AML-193 (cell line): ENCODE measurements at regions not wholly inside any gene's neighbourhood (a gene's known extent, or its start where the extent isn't known, plus 50 kb on each side); places are given as distances from the start of the nearest gene placed in this dataset.

Experiments used
- DNase-seq, 2 experiments: peaks; one replicate each; lab custom pipeline; 2025; lab: John Stamatoyannopoulos, UW

DNA sequence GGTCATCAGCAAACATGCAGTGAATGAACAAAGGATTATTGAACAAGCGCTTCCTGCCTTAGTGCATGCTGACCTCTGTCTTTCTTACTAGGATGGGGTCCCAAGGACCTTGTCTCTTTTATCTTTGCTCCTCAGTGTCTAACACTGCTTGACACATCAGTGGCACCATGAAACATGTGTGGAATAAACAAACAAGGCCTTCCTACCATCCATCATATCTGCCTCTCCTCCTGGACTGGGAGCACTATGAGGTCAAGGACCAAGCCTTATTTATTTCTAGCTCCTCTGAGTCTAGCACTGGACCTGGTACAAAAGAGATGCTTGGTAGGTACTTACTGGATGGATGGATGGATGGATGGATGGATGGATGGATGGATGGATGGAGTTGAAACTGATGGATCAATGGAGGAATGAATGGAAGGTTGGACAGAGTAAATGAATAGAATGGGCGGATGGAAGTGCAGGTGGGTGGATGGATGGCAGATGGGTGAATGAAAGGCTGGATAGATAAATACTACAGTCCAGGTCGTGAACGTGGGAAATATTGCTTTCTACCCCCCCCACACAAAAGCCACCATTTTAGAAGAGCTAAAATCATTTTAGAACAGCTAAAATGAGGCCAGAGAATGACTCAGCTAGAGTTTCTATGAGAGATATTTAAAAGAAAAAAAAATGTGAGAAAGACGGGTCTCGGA lies 104.1 kb upstream of the PTPN1 start:
- no peak for DNase-seq

DNA sequence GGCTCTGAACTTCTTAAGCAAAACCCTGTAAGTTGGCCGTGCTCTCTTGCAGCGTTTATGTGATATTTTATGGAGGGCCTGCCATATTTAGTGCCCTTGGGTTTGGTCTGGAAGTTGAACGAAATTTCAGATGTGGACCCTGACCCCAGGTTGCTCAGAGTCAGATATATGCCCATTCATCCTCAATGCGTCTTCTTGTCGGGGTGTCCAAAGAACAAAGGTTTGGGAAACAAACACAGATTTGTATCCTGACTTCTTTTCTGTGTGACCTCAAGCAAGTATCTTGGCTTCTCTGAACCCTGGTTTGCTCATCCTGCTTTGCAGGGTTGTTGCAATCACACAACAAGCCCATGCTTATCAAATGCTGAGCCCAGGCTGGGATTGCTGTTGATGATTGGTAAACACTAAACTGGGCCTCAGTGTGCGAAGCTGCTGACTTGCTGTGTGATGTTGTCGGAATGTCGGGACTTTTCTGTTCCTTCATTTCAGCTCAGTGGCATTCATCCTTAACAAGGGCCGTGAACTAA lies 103.5 kb upstream of the PTPN1 start:
- DNase-seq = no peak

DNA sequence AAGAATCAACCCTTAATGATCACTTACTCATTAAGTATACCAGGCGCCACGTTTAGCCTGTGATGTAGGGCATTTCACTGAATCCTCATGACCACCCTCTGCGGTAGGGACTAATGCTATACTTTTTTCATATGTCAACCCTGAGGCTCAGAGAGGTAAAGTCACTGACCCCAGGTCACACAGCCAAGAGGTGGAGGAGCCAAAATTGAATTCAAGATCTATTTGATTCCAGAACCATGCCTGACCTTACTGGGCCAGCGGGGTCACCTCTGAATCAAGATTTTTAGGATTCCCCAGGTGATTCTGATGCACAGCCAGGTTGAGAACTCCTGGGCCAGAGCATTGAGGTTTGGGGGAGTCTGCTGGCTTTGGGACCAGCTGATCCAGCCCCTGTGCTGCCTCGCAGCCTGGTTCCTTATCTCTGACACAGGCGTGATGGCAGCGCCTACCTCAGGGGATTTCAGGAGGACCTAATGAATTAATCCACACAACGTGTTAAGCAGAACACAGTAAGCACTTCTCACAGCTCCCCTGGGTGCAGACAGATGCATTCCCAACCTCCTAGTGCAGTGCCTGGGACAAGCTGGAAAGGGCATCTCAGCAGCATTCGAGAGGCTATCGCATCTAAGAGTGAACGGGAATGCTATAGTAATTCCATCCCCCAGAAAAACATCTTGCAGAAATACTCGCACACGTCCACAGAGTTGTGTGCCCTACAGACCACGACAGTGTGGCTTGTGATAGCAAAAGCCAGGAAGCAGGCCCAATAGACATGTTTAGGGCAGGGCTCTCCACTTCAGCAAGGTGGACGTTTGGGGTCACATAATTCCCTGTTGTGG lies 101.4 kb upstream of the PTPN1 start:
- DNase-seq = no peak

DNA sequence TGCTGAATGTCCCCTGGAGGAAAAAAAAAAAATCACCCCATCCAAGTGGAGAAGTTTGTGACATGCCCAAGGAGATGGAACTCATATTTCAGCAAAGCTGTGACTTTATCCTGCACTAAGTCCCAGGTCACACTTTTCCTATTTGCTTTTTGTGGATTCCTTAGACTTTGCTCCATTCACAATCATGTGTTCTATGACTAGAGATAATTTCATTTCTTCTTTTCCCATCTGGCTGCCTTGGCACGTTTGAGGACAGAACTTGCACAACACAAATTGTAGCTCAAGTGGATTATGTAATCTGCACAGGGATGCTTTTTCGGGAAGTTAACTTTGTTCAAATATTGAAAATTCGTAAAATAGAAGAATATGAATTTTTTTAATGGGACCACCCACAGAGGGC lies 100.7 kb upstream of the PTPN1 start:
- peak; percentile 36 to 42 for DNase-seq

DNA sequence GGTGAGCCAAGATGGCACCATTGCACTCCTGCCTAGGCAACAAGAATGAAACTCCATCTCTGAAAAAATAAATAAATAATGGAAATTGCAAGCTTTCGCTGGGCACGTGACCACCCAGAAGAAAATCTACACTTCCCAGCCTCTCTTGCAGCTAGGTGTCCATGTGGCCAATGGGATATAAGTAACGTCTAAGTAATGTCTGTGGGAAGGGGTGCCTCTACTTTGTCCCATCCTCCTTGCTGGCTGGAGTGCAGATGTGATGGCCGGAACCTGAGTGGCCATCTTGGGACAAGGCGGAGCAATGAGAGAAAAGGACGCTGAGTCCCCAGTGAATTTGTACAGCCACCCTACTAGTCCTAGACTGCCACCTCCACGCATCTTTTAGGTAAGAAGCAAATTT lies 99.8 kb upstream of the PTPN1 start:
- no peak for DNase-seq

DNA sequence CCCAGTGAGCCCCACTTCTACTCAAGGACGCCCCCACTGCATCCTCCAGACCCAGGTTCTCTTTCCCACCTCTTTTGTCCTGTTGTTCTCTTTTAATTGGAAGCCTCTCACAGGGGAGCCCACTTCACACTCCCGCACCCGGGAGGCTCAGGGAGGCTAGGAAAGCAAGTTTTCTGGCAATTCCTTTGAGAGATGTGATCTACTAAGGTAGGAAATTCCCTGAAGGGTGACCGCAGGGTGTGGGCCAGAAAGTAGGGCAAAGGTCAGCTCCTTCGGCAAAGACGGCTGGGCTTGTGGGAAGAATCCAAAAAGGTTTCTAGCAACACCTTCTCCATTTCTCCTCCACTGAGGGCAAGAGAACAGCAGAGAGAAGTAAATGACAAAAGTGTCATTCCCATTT lies 98.1 kb upstream of the PTPN1 start:
- DNase-seq = no peak

DNA sequence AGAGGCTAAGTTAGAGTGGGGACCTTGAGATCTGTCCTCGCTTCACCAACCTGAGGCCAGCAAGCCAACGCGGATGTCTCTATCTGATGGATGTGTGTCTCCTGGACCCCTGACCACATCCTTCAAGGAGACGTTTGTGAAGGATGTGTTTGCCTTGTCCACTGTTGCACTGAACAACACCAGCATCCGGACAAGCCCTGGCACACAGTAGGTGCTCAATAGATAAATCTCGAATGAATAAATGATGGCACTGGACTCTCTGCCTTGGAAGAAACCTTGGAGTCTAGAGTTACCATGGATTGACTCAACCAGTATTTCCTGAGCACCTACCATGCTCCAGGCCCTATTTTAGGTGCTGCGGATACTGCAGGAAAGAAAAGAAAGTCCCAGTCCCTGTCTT lies 97.7 kb upstream of the PTPN1 start:
- no peak for DNase-seq

DNA sequence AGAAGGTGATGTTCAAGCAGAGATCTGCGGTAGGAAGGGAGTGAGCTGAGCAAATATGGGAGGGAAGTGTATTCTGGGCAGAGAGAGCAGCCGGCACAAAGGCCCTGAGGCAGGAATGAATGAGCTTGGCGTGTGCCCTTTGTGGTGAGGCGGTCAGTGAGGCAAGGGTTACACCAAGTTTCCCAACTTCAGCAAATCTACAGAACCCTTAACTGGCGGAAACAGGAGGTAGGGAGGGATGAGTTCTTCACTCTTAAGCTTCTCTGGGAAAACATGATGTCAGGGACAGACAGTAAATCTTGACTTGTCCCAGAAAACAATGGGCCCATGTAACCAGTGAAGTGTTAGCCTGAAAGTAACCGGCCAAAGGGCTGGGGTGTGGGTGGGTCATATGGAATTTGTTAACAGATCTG lies 97.1 kb upstream of the PTPN1 start:
- peak in 1 of 2 experiments; percentile 8 for DNase-seq

DNA sequence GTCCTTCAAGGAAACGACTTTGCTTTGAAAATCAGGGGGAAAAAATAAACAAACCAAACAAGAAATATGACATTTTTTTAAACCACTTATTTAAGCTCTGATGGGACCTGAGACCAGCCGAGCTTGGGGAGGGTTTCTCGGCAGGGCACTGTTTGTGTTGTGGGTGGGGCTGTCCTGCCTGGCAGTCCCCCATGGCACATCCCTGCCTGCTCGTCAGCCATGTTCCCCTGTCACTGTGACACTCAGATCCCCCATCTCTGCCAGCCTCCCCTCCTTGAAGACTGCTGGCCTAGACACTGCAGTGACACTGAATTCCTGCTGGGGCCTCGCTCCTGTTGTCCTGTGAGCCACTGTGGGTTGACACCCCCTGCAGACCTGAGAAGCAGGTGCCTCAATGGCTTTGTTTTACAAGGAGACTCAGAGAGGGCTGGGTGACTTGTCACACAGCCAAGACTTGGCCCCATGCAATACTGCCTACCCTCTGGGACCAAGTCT lies 95.1 kb upstream of the PTPN1 start:
- no peak for DNase-seq

DNA sequence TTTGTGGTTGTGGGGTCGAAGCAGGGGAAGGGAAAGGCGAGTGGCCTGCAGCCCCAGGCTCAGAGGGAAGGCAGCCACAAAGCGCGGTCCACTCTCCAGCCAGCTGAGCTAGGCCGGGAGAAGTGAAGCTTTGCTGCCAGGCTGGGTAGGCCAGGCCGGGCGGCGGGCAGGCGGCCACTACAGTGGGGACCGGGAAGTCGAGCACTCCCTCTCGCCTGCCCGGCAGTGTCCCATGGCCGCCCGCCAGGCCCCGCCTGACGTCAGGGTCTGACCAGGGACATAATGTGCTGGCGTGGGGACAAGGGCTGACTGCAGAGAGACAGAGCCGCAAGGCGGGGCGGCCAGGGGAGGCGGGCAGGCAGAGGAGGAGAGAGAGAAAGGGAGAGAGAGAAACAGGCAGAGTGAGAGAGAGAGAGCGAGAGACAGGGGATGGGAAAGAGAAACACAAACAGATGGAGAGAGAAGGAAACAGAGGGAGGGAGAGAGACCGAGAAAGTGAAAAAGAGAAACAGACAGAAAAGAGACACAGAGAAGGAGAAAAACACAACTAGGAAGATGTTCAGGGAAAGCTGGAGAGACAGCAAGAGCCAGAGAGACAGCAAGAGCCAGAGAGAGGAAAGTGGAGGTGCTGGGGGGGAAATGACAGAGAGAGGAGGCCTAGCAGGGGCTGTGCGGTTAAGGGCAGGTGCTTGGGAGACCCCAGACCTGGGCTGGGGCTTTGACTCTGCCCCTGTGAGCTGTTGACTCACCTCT lies 94.5 kb upstream of the PTPN1 start:
- no peak for DNase-seq

DNA sequence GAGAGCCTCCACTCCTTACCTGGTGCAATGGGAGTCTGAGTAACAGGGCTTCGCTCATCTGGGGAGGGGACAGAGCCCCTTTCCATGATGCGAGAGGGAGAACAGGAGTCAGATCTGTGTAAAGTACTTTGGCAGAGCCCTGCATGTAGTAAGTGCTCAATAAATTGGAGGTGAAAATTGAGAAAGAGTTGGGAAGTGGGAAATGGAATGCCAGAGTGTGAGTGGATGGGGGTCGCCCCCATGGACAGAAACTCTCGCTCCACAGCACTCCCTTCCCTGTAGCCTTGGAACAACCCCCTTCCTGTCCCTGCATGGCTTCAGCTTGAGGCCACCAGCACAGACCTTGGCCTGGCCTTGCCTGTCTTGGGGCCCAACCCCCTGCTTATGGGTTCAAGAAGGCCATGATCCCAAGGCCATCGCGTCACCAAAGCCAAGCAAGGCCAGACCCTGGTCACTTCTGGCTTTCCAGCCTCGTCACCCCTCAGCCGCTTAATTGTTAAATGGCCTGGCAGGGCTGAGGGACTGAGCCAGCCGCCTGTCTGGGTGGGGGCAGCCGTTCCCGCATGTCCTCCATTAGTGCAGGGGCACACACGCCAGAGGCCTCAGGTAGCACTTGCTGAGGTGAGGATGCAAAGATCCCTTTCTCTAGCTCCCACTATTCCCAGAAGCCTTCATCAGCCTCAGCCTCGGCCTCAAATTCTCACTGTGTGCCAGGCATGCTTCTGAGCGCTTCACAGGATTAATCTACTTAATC lies 93.7 kb upstream of the PTPN1 start:
- no peak for DNase-seq

DNA sequence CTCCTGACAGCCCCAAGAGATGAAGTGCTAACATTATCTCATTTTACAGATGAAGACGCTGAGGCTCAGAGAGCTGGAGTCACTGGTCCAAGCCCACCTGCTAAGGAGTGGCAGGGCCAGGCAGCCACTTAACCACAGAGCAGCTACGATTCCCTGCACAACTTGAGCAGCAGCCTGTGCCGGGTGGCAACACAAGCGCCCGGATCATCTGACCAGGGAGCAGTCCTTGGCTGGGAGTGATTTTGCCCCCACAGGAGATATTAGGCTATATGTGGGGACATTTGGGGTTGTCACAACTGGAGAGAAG lies 93.2 kb upstream of the PTPN1 start:
- DNase-seq = no peak

DNA sequence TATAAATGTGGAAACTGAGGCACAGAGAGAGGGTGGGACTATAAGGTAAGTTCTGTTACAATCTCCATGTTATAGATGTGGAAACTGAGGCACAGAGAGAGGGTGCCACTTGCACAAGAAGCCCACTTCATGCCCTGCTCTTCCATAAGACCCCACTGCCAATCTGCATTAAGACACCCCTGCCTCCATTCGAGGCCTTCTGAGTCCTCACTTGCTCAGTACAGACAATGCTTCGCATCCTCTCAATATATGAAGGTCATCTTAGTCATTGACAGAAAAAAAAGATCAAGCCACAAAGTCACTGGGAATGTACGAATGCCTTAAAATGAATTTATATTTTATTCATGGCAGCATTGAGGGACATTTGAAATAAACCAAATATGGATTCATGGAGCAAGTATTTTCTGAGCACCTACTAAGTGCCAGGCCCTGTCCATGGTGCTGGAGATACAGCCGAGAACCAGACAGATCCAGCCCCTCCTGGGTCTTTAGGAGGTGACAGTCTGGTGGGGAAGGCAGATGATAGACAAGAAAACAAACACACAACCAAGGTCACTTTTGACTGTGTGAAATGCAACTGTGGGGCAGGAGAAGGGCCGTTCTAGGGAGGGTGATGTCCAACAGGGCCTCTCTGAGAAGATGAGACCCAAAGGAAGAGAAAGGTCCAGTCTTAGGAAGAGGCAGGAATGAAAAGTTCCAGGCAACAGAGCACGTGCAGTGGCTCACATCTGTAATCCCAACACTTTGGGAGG lies 92.5 kb upstream of the PTPN1 start:
- DNase-seq = no peak

DNA sequence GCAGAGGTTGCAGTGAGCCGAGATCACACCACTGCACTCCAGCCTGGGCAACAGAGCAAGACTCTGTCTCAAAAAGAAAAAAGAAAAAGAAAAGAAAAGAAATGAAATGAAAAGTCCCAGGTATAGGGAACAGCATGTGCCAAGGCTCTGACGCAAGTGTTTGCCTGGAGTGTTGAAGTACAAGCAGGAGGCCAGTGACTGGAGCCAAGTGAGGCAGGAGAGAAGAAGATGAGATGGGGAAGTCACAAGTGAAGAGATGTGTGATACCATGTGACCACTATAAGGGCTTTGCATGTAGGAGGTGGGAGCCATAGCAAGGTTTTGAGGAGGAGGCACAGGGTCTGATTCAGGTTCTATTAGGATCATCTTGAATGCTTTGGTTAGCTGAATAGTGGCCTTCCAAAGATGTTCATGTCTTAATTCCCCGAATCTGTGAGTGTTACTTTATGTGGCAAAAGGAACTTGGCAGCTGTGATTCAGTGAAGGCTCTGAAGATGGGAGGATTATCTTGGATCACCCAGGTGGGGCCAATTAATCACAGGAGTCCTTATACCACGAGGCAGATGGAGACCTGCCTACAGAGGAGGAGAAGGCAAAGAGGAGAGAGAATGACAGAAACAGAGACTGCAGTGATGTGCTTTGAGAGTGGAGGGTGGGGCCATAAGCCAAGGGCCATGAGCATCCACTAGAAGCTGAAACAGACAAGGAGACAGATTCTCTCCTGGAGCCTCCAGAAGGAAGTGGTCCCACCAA lies 91.1 kb upstream of the PTPN1 start:
- DNase-seq = no peak

DNA sequence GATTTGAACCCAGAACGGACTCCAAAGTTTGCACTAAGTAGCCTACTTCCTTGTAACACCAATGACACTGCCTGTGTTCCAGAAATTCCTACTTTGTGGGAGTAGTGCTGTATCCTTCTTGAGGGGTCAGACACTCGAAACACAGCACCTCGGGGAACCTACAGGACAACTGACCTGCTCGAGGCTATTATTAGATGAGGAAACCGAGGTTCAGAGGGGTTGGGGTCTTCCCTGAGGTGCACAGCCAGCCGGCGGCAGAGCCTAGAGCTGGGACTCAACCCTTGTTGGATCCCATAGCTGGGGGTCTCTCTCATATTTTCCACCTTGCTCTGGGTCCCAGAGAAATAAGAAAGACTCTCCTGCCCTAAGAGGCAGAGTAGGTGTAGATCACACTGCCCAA lies 89.8 kb upstream of the PTPN1 start:
- DNase-seq = no peak

DNA sequence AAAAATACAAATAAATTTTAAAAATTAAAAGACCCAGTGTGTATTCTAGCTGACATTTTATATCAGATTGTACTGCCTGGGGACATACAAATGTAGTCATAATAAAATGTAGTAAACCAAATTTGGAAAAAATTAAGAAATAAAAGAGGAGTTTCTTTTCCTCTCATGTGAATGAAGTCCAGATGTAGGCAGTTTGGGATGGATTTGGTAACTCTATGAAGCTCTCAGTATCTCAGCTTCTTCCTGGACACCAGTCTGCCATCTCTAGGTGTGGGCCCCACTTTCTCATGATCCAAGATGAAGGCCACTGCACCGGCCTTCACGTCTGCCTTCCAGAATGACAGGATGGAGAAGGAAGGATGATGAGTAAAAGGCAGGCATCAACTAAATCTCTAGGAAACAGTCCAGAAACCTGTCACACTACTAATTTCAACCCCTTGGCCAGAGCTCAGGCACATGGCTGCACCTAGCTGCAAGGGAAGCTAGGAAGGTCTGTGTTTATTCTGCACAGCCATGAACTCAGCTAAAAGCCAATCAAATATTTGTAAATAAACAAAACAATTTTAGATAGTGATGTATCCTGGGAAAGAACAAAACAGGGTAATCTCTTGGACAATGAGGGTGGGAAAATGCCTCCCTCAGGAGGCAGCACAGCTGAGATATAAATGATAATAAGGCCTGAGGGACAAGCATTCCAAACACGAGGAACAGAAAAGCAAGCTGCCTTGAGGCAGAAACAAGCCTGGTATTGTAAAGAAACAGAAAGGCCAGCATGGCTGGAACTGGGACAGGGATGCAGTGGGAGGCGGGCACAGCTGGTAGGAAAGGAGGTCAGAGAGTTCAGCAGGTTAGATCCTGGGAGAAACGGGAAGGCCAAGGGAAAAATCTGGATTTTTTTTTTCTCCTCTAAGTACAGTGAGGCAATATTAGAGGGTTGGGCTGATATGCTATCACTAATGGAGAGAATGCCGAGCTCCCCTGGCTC lies 88.5 kb upstream of the PTPN1 start:
- no peak for DNase-seq

DNA sequence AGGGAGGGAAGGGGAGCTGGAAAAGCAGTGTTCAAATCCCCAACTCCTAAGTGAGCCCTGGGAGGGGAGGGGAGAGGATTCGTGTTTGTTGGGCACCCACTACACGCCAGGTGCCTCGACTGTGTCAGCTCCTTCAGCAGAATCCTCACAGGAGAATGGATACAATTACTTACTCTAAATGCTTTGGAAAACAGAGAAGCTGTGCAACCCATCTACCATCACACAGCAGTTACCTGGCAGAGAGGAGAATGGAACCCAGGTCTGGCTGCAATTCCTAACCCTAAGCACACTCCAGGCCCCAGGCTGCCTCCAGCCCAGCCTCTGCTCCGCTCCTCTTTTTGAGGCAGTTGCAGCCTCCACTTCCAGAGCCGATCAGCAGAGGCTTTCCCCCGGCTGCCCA lies 86.4 kb upstream of the PTPN1 start:
- no peak for DNase-seq

DNA sequence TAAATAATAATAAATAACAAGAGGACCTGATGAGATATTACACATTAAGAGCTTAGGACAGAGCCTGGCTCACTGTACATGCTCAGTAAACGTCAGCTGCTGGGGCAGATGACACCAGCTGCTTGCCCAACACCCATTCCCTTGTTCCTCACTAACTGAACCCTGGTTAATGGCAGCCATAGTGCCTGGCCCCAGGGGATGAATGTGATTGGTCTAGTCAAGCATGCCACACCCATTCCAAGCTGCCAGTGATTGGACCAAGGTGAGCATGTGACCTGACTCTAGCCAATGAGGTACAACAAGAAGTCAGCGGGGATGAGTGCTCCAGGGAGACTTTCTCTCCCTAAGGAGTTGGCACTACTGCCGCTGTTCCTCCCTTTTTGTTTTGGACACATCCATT lies 85.1 kb upstream of the PTPN1 start:
- DNase-seq = no peak
